Uterus (tissue), 3 donors: ENCODE measurements at regions not wholly inside any gene's neighbourhood (a gene's known extent, or its start where the extent isn't known, plus 50 kb on each side); places are given as distances from the start of the nearest gene placed in this dataset.

Source experiments
- DNase-seq, 2 donors: peaks; one replicate each; pipeline ENCODE4 v3.0.0-alpha.2; 2019 to 2020
- H3K27ac ChIP-seq, 2 donors: fragments of 200-600 bp; sonication (generic); 1 replicate in 1 of 2; 2 replicates in 1 of 2; pipeline ENCODE4 v1.5.1; 2016 to 2018
- H3K27me3 ChIP-seq, 2 donors: fragments of 200-600 bp; sonication (generic); one replicate each; pipeline ENCODE4 v1.5.1; 2018 to 2019; ENCODE audit warnings: control low read depth in 1 of 2
- H3K36me3 ChIP-seq, 2 donors: fragments of 200-600 bp; sonication (generic); one replicate each; pipeline ENCODE4 v1.5.1; 2019; ENCODE audit warnings: control low read depth in 1 of 2
- H3K4me1 ChIP-seq, 2 donors: fragments of 200-600 bp; sonication (generic); one replicate each; pipeline ENCODE4 v1.5.1; 2018 to 2019; ENCODE audit warnings: control low read depth in 1 of 2
- H3K4me3 ChIP-seq, 2 donors: fragments of 200-600 bp; sonication (generic); 1 replicate in 1 of 2; 2 replicates in 1 of 2; pipeline ENCODE4 v1.5.1; 2018 to 2019; ENCODE audit warnings: mild to moderate bottlenecking in 1 of 2
- H3K9me3 ChIP-seq, 2 donors: fragments of 200-600 bp; sonication (generic); one replicate each; pipeline ENCODE4 v1.5.1; 2019; ENCODE audit warnings: control low read depth in 1 of 2
- POLR2A ChIP-seq, 2 donors: fragments of 450-650 bp; IDR thresholded peaks; one replicate each; pipeline ENCODE4 v1.6.1; 2016; ENCODE audit warnings: antibody characterized with exemption in 2 of 2, mild to moderate bottlenecking in 1 of 2, moderate library complexity in 1 of 2
- intact Hi-C: fragments of 100-400 bp; cut with DNase I; formaldehyde crosslinking; loops from one replicate; pipeline ENCODE4 v1.15.1; 2023; ENCODE audit warnings: low total_unique reads
- TF ChIP-seq, protein P1 (sequence below), 4 experiments: fragments of 200-600 bp in 2 of 4; fragments of 450-650 bp in 2 of 4; sonication (generic) in 2 of 4; IDR thresholded peaks; one replicate each; pipeline ENCODE4 v1.5.1; 2016 to 2019; ENCODE audit warnings: antibody characterized with exemption in 4 of 4, mild to moderate bottlenecking in 2 of 4, moderate library complexity in 1 of 4
- donor health status: DM: yes; HTN: yes; CAD: no.

DNA sequence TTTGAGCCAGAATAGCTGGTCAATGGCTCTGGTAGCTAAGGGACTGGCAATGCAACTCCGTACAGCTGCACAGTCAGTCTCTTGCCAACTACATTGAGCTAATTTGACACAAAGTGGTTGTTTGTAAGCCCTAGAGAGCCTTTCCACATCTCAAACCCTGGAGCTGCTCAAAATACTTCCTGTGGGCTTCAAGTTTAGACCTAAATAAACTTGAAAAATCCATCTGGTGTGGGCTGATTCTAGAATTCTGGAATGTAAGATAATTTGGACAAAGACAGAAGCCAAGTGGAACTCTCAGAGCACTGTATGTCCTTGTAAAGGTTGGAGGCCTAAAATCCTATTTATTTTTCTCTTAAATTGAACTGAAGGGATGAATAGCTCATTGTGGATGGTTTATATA, 380.8 kb downstream of the SPRY1 start:
- H3K4me3 ChIP-seq: no peak overlapping the region
- intact Hi-C loops: no loop called here
- no peak overlapping the region for H3K27ac ChIP-seq
- no peaks in the 10 kb centered on the region for H3K36me3 ChIP-seq
- no peaks in the 10 kb centered on the region for H3K9me3 ChIP-seq
- H3K4me1 ChIP-seq: no peaks in the 10 kb centered on the region
- no peaks in the 10 kb centered on the region for H3K27me3 ChIP-seq
- no peak for DNase-seq
- no peak for TF ChIP-seq POLR2A (IDR thresholded peaks at IDR 0.05)
- TF ChIP-seq, protein P1, sequence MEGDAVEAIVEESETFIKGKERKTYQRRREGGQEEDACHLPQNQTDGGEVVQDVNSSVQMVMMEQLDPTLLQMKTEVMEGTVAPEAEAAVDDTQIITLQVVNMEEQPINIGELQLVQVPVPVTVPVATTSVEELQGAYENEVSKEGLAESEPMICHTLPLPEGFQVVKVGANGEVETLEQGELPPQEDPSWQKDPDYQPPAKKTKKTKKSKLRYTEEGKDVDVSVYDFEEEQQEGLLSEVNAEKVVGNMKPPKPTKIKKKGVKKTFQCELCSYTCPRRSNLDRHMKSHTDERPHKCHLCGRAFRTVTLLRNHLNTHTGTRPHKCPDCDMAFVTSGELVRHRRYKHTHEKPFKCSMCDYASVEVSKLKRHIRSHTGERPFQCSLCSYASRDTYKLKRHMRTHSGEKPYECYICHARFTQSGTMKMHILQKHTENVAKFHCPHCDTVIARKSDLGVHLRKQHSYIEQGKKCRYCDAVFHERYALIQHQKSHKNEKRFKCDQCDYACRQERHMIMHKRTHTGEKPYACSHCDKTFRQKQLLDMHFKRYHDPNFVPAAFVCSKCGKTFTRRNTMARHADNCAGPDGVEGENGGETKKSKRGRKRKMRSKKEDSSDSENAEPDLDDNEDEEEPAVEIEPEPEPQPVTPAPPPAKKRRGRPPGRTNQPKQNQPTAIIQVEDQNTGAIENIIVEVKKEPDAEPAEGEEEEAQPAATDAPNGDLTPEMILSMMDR (IDR thresholded peaks at IDR 0.05): no peak

- no peak for DNase-seq
- Histone ChIP-seq H3K36me3 (no peaks in the 10 kb centered on the region), H3K27me3 (no peaks in the 10 kb centered on the region), H3K4me1 (no peaks in the 10 kb centered on the region), H3K27ac (no peak overlapping the region), H3K9me3 (no peaks in the 10 kb centered on the region), H3K4me3 (no peak overlapping the region)
- TF ChIP-seq, protein P1 (IDR thresholded peaks at IDR 0.05): no peak
- TF ChIP-seq POLR2A (IDR thresholded peaks at IDR 0.05): no peak
- intact Hi-C loops: no loop called here
Measured at GRCh38 chr4:123783151-123783790, 386.7 kb downstream of the SPRY1 start.

DNA sequence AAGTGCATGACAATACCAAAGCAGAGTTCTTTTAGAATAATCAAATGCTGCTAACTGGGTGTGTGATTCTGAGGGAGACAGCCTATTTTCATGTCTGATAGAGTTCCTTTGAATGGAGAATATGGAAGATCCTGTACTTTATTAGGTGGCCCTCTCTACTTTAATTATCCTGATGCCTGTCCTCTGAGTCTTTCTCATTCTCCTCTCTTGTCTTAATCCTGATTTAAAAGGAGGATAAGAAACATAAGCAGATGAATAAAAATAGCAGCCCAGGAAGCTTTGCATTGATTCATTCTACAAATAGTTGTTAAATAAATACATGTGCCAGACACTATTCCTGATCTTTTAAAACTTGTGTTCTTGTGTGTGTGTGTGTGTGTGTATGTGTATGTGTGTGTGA, 387.3 kb downstream of the SPRY1 start:
- no peak overlapping the region for H3K27ac ChIP-seq

GRCh38 chr4:123784626-123785025, 388.0 kb downstream of the SPRY1 start:
- TF ChIP-seq POLR2A (IDR thresholded peaks at IDR 0.05): no peak
- TF ChIP-seq, protein P1 (IDR thresholded peaks at IDR 0.05): no peak
- intact Hi-C loops: no loop called here

More for the DNA sequence above, 387.3 kb downstream of the SPRY1 start:
- intact Hi-C loops: no loop called here
- DNase-seq: no peak
- Histone ChIP-seq H3K27me3 (no peaks in the 10 kb centered on the region), H3K36me3 (no peaks in the 10 kb centered on the region), H3K4me1 (no peaks in the 10 kb centered on the region), H3K4me3 (no peak overlapping the region), H3K9me3 (no peaks in the 10 kb centered on the region)
- TF ChIP-seq, protein P1 (IDR thresholded peaks at IDR 0.05): no peak
- no peak for TF ChIP-seq POLR2A (IDR thresholded peaks at IDR 0.05)

DNA sequence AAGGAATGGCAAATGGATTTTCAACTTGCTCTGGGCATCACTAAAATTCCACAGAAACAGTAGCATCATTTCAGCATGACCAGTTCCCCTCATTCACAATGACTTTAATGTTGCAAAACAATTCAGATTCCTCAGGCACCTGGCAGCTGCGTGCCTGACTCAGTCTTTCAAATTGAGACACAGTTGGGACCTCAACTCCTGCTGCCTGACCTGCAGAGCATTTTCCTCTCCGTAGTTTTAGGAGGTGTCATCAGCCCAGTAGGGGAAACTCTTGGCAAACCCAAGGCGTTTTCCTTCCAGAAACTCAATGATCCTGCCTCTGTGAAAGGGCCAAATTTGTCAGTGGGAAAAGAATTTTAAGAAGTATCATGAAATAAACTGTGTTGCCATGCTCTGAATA, 388.9 kb downstream of the SPRY1 start:
- Histone ChIP-seq H3K9me3 (no peaks in the 10 kb centered on the region), H3K27me3 (no peaks in the 10 kb centered on the region), H3K4me1 (no peaks in the 10 kb centered on the region), H3K27ac (peak overlapping the region; percentile 39 to 62), H3K4me3 (no peak overlapping the region), H3K36me3 (no peaks in the 10 kb centered on the region)
- TF ChIP-seq, protein P1 (IDR thresholded peaks at IDR 0.05): no peak
- no peak for TF ChIP-seq POLR2A (IDR thresholded peaks at IDR 0.05)
- intact Hi-C loops: no loop called here
- DNase-seq: peak; percentile 56 to 77

More at GRCh38 chr4:123784626-123785025, 388.0 kb downstream of the SPRY1 start:
- no peaks in the 10 kb centered on the region for H3K36me3 ChIP-seq
- H3K27me3 ChIP-seq: no peaks in the 10 kb centered on the region
- no peak for DNase-seq
- no peak overlapping the region for H3K4me3 ChIP-seq
- no peaks in the 10 kb centered on the region for H3K9me3 ChIP-seq
- no peaks in the 10 kb centered on the region for H3K4me1 ChIP-seq
- peak overlapping the region in 1 of 2 donors; percentile 24 for H3K27ac ChIP-seq
